ENCODE measurements at regions not wholly inside any gene's neighbourhood (a gene's known extent, or its start where the extent isn't known, plus 50 kb on each side); places are given as distances from the start of the nearest gene placed in this dataset.

GRCh38 chr1:218969006-218969405, 204.7 kb upstream of the LYPLAL1 start:
- no peak for TF ChIP-seq POLR2A (IDR thresholded peaks at IDR 0.05)
- TF ChIP-seq CTCF (IDR thresholded peaks at IDR 0.05), result no peak
- no peak for TF ChIP-seq EP300 (IDR thresholded peaks at IDR 0.05)

Measured in ovary (tissue), 3 donors.